Uterus (tissue), 2 donors: ENCODE measurements at regions not wholly inside any gene's neighbourhood (a gene's known extent, or its start where the extent isn't known, plus 50 kb on each side); places are given as distances from the start of the nearest gene placed in this dataset.

Source experiments
- CTCF ChIP-seq, 4 experiments: fragments of 200-600 bp in 2 of 4; fragments of 450-650 bp in 2 of 4; sonication (generic) in 2 of 4; IDR thresholded peaks; one replicate each; pipeline ENCODE4 v1.5.1; 2016 to 2019; ENCODE audit warnings: antibody characterized with exemption in 4 of 4, mild to moderate bottlenecking in 2 of 4, moderate library complexity in 1 of 4
- POLR2A ChIP-seq, 2 donors: fragments of 450-650 bp; IDR thresholded peaks; one replicate each; pipeline ENCODE4 v1.6.1; 2016; ENCODE audit warnings: antibody characterized with exemption in 2 of 2, mild to moderate bottlenecking in 1 of 2, moderate library complexity in 1 of 2

- TF ChIP-seq CTCF (IDR thresholded peaks at IDR 0.05) = no peak
- TF ChIP-seq POLR2A (IDR thresholded peaks at IDR 0.05) = no peak
Observed at GRCh38 chr5:57939771-57940170, 457.2 kb upstream of the ACTBL2 start.
